HG02678 (cell line): ENCODE measurements at regions not wholly inside any gene's neighbourhood (a gene's known extent, or its start where the extent isn't known, plus 50 kb on each side); places are given as distances from the start of the nearest gene placed in this dataset.

Experiments used
- ATAC-seq: cut with Tn5 transposase; IDR thresholded peaks from one replicate; pipeline ENCODE4 v1.9.1; 2021; ENCODE audit warnings: mild to moderate bottlenecking, moderate library complexity; ENCODE audit not compliant: unreplicated experiment

DNA sequence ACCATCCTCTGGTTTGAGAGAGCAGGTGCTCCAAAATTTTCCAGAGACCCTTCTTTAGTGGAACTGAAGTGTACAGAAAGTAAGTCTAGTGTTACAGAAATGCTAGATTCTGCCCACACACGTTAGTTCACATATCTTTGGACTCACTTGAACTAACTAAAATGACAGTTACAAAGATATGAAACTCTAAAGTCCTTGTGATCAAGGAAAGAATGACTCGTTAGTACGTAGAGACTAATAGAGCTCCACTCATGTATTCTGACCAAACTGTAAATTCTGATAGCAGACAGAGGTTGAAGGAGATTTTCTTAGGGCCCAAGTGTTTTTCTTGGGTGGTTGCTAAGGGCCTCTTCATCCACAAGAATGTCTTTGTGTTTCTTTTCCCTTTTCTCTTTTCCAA, 491.5 kb upstream of the B3GALT2 start:
- ATAC-seq: no peak

DNA sequence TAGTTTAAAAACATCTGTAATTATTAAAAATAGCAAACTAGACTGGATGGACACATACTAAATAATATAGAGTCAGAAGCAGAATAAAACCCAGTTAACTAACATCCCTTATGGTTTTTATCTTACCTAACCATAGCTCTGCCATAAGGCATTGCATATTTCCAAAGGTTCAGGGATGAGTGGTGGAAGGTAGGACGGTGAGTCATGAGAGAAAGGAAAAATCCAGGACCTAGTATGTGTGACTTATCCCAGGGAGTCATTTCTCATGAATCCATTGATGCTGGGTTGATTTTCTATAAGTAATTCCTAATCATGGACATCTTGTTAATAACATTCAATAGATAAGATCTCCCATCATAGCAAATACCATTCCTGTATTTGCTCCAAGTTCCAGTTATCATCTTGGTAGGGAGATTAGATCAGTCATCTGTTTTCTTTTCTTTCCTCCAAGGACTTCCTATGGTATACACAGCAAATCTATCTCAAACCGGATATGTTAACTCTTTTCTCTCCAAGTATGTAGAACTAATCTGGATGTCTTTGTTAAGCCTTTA, 490.7 kb upstream of the B3GALT2 start:
- no peak for ATAC-seq

DNA sequence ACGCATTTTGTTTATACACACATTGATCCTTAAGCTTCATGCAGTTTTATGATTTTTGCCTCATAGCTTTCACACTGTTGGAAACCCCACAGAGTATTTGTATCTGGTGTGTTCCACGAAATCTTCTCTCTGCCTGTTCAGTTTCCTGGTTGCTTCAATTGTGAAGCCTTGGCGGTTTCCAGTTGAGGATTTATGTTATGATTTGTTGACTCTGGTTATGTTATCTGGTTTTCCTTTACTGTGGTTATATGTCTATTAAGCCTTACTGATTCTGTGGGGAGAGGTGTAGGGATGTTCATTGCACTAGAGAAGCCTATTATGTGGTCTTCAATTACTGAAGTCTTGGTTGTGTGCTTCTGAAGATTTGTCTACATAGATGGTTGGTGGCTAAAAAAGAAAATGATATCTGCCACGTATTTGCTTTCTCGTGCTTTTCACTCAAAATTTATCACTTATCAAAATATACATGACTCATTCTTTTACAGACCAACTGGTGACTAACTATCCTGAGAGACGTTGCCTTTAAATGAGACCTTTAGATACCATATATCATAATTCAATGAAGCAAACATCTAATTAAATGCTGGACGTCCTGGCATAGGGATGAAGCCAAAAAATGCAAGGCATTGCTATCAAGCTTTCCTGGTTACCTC, 488.0 kb upstream of the B3GALT2 start:
- ATAC-seq: no peak

DNA sequence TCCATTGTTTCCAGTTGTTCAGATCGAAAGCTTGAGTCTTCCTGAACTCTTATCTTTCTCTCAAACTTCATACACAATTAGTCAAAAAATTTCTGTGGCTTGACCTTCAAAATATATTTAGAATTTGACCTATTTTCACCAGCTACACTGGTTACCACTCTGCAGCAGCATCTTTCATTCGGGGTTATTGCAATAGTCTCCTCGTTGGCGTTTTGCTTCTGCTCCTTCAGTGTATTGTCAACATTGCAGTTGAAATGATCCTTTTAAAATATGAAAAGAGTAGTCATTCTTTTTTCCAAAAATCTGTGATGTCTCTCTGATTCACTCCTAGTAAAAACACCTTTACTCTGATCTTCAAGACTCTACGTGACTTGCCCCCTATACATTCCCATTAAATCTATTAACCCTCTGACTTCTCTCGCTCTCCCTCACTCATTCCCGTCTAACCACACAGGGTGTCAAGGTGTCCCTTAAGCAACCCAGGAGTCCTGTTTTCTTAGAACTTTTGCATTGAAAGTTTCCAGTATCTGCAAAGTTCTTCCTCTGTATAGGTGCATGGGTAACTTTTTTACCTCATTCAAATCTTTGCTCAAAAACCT, 480.2 kb upstream of the B3GALT2 start:
- ATAC-seq: no peak

DNA sequence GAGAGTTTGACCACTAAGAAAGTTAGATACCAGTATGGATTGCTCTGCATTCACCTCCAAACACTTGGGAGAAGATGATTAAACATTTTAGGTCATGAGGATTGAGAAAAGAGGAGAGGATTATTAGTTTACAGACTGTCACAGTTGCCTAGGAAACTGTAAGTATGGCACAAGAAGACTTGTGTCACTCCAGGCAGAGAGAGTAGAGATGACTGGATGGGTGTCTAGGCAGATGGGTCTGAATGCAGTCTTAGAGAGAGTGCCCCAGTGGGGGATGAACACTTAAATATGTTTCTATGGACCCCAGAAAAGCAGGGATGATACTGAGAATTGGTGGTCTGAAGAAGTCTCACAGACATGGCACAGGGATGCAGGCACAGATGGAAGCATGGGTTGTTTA, 477.6 kb upstream of the B3GALT2 start:
- no peak for ATAC-seq

DNA sequence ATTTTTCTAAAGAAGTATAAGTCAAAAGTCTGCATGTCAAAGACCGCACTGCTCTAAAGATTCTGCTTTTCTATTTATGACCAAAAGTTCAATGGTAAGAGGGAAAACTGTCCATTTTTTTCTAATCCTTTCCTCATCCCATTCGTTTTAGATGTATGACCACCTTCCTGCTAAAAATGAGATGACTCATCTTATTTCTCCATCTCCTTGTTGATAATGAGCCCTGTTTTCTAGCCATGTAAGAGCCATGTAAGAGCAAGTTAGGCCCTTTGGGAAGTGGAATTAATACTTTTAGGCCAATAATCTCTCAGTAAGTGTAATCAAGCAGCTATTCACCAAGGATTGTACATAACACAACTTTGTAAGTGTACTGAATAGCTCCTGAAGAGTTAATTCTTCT, 475.6 kb upstream of the B3GALT2 start:
- no peak for ATAC-seq

DNA sequence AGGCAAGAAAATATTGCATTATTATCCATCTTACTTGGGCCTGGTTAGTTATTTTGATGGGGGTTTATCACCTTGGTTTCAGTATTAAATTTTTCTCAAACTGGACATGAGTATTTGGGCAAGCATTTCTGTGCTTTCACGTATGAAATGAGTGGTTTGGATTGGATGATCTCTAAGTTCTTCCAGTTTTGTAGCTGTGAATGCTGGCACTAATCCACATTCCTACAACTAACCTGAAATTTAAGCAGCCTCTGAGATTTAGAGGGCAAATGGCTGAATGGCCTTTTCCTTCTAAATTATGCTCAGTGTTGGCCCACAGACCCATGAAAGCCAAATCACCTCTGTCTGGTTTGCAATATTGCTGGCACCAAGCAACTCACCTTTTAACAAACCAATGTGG, 475.0 kb upstream of the B3GALT2 start:
- ATAC-seq: no peak

DNA sequence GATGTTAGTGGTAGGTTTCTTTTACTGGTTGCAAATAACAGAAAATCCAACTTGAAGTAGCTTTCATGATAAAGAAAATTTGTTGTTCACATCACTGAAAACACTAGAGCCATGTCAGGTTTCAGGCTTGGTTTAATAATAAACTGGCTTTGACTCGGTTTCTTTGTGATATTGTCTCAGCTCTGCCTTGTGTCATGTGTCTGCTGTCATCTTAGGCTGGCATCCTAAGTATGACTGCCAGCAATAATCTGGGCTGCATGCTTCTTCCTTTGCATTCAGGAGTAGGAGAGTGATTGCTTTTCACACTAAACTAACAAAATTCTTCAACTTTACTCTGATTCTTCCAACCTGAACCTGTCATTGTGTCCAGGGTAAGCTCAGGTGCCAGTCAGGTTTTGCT, 474.0 kb upstream of the B3GALT2 start:
- ATAC-seq: no peak

DNA sequence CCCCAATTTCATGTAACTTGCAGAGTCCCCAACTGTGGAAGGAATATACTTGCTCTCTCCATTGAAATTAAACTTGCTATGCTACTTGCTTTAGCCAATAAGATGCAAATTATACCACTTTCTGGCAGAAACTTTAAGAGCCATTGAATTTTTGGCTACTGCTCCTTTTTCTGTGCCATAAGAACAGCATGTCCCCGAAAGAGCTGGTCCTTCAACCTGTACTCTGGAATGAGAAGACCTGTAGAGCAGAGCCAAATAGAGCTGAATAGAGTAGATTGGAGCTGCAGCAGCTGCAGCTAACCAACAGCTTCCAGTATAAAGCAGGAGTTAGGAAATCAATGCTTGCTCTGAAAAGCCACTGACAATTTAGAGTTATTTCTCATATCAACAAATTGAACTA, 472.3 kb upstream of the B3GALT2 start:
- ATAC-seq: no peak

DNA sequence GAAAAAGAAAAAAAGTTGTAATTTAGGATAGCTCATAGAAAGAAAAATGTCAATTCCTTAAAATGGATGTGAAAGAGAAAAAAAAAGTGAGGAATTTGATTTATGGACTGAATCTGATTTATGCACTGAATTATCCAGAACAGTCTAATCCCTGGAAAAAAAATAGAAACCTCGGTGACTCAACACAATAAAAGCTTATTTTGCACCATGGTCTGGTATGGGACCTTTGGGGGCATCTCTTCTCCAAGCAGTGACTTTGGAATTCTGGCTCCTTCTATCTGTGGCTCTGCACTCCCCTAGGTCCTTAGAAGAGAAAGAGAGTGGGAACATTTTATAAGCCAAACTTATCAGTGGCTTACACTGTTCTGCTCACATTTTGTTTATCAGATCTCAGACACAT, 471.7 kb upstream of the B3GALT2 start:
- ATAC-seq: no peak

DNA sequence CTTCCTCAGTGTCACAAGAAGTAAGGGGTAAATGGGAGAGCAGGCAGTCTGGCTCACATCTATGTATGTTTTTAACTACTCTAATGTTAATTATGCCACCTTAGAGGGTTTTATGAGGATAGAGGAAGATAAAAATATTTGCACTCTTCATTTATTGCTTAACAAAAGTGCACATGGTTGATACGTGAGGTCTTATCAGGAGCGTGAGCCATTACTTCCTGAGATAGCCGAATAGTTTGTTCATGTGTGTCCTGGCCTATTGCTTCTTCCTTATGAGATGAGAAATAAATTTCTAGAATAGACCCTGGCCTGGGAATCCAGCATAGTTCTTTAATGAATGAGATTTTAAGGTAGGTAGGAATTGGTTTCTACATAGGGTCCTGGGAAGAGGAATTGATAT, 471.1 kb upstream of the B3GALT2 start:
- no peak for ATAC-seq

DNA sequence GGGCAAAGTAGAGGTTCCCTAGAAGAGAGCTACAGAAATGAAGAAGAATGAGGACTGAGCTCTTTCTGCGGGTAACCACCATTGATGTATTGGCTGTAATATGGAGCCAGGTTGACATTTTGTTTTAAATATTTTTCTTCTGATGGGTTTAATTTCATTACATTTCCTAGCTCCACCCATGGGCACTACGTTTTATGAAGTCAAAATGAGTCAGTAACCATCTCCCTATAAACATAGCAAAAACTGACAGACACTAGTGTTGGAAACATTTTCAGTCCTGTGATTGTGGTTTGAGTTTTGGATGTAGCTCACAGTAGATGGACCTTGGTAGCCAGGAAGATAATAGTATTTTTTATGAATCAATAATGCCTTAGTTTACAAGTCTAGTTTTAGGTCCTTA, 470.4 kb upstream of the B3GALT2 start:
- ATAC-seq: no peak

DNA sequence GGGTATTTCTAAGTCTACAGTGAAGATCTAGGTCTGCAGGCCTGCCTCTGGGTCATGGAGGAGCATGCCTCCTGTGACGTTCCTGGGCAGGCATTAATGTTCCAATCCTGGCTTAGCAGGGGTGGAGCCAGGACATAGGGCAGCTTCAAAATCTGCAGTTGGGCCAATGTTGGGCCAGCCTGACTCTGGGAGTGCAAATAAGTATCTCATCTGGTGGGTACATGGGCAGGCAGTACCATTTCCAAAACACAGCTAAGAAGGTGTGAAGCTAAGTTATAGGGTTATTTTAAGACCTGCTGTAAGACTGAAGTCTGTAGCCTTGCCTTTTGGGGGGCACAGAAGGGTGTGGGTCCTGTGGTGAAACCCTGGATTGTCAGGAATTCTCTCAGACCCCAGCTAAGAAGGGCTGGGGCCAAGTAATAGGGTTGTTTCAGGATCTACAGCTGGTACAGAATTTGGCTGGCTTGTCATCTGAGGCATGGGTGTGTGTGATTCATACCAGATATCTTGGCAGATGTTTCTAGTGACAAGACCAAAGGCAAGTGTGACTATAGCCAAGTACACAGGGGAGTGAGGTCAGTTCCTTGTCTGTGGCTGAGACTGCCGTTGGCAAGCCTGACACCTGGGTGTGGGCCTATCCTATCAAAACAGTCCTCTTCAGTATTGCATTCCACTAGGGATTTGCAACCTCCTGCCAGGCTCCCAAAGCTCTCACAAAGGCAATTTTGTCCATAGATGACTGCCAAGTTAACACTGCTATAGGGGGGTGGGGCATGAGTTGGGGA, 468.7 kb upstream of the B3GALT2 start:
- no peak for ATAC-seq

DNA sequence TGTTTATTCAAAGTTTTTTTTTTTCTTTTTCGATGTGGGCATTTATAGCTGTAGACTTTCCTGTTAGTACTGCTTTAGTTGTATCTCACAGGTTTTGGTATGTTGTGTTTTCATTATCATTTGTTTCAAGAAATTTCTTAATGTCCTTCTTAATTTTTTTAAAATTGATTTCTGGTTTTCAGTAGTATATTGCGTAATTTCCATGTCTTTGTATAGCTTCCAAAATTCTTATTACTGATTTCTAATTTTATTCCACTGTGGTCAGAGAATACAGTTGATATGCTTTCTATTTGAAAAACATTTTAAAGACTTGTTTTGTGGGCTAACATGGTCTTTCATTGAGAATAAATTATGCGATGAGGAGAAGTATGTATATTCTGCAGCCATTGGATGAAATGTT, 463.2 kb upstream of the B3GALT2 start:
- no peak for ATAC-seq

DNA sequence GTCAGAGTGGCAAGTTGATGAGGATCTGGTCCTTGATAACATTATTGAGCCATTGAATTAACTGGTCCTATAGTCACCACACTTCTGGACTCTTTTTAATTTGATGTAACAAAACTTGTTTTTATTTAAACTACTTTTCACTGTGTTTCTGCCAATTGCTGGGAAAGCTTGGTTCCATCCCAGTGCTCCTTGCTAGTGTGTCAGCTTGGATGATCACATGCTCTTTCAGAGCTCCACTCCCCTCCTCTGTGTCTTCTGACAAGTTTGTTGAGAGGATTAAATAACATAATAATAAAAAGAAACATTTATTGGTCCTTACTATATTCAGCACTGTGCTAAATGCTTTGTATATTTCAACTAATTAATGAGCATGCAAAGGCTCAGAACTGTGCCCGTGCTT, 448.5 kb upstream of the B3GALT2 start:
- no peak for ATAC-seq

DNA sequence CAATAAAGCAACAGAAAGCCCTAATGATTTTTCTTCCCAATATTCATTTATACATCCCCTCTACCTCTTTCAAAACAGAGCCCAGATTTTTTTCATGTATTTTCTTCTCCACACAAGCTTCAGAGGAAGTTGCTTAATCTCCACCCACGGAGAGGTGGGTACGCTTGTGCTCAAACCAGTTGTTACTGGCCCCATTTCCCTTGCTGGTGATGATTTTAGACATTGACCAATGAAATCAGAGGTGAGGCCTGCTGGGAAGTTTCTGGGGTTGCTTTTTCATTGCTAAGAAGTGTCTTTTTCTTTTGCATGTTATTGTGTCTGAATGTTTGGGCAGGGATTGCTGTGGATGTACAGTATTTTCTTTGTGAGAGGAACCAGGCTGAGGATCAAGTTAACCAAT, 448.1 kb upstream of the B3GALT2 start:
- ATAC-seq: no peak

DNA sequence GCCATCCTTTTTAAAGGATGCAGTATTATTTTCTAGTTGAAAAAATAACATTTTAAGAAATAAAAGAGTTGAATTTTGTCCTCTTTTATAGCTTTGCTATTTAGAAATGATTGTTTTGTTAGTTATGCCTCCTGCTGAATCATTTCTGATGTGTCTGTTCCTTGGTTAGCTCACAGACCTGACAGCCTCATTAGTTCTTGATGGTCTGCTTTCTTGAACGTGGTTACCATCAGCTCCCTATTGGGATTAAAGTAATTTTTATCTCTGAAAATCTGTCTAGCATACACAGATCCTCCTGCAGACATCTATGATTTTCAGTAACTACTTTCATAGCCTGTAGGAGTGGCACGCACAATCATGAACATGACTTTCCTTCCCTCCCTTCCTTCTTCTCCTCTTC, 447.6 kb upstream of the B3GALT2 start:
- ATAC-seq: no peak

DNA sequence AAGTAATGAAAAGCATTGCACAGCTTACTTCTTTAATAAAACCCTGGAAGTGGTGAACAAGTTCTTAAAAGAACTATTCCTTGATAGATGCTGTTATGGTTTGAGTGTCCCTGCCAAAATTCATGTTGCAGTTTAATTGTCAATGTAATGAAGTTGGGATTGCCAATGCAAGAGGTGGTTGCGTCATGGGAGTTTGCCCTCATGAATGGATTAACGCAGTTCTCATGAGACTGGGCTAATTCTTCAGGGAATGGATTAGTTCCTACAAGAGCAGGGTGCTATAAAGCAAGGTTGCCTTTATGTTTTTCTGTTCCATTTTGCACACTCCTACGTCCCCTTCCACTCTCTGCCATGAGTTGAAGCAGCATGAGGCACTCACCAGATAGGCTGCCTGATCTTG, 446.7 kb upstream of the B3GALT2 start:
- no peak for ATAC-seq

DNA sequence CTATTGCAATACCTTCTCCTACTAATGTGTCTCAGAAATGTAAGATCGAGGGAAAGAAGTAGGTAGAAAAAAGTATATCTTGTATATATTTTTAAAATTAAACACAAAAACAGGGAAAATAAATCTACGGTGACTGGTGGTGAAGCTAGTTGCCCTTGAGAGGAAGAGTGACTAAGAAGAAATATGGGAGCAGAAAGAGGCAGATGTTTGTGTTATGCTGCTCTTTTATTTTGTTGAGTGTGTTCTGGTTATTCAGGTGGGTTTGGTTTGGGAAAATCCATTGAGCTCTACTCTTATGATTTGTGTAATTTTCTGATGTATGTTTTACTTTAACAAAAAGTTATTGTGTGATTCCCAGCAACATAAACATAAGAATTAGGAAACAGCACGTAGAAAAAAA, 444.9 kb upstream of the B3GALT2 start:
- ATAC-seq: no peak

DNA sequence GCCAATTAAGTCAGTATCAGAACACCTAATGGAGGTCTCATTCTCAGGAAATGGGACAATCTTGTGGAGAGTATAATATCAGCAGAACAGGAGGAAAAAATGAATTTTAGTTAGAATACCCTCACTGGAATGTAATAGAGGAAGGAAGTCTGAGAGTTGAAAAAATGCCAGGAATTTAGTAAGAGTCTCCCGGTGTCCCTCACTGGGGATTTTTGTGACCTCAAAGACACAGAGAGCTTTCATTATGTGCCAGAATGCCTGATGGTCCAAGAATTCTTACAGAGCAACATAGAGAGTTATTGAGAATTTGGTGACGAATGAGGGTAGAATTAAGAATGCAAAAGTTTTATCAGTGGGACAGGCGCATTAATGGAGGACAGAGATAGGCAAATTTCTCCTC, 443.5 kb upstream of the B3GALT2 start:
- no peak for ATAC-seq

DNA sequence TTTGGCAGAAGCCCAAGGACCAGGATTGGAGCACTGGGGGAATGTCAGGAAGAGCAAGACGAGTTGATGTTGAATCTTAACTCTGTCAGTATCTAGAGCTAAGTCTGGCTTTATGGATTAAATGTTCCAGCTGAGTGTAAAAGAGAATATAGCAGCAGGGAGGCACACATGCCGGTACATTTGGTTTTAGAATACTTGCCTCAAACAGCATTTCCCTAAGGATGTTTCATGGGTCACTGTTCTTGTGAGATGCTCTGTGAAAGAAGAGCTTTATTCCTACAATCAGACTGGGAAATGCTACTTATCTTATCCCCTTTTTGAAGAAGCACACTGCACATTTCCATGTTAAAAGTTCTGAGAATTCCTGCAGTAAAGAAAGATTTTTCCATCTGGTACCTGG, 440.3 kb upstream of the B3GALT2 start:
- no peak for ATAC-seq

DNA sequence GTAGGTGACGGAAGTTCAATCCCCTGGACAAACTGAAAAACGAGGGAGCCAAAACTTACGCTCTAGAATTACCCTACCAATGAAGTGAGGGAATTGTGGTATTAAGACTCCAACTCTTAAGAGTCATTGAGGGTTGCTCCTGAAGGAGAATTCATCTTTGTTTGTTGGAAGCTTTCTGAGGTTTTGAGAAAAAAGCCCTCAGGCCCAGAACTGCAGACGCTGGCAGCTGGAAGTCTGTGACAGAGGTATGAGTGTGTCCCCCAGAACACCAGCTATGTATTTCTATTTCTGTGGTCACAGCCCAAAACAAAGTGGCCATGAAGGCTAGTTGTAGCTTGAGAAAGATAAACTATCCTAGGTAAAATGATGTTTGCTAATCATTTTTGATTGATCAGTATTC, 438.8 kb upstream of the B3GALT2 start:
- ATAC-seq: no peak
